SK-MEL-5 (cell line): ENCODE measurements at regions not wholly inside any gene's neighbourhood (a gene's known extent, or its start where the extent isn't known, plus 50 kb on each side); places are given as distances from the start of the nearest gene placed in this dataset.

Source experiments
- DNase-seq: peaks from one replicate; pipeline ENCODE4 v3.0.0-alpha.2; 2016; ENCODE audit warnings: low read depth, low spot score
- in situ Hi-C: cut with HindIII; loops from 2 replicates; pipeline ENCODE4 v1.10.0; 2016; ENCODE audit warnings: low sequenced_read_pairs, high pct_unique_total_duplicates, low pct_unique_long_range_greater_than_20kb

DNA sequence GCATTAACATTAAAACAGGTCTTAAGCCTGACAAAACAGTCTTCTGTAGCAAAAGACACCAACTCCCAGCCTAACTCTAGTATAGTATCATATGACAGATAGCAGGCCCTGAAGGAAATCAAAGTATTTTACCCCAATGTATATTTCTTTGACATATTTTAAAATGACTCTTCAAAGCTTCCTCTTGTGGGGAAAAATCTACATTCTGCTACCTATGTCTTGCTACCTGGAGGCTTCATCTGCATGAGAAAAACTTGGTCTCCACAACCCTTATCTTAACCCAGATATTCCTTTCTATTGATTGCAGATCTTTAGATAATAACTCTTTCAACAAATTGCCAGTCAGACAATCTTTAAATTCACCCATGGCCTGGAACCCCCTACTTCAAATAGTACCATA lies 1620.4 kb downstream of the PCDH7 start:
- no peak for DNase-seq
- in situ Hi-C loops, result no loop called here

DNA sequence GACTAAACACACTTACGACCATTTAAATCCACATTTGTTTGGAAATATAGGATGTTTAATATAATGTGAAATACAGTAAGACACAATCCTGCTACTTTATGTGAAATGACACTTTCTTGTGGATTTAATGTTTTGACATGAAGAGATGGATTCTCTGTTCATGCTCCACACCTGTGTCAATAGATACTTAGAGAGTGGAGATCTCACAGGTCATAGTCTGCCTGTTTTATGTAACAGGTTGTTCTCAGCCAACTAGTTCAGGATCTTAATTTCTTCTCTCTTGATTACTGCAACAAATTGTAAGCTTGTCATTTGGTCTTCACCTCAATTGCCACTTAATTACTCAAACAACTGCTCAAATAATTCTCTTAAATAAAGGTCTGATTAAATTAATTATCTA lies 1621.2 kb downstream of the PCDH7 start:
- in situ Hi-C loops, result no loop called here
- no peak for DNase-seq

DNA sequence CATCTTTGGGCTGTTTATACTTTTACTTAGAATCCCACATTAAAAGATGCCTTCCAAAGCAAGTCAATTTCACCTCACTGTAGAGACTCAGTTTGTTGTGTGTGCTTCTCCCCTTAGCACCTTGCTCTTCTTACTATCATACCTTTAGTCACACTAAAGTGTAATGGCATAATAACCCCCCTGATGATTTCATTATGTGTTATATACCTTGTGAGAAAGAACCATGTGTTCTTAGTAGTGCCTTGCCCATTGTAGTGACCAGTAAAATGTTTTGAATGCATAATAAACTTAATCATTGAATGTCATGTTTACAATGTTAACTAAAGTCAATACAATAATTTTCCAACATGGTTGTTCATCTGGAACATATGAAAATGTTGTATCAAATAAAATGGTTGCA lies 1621.9 kb downstream of the PCDH7 start:
- DNase-seq, result no peak
- in situ Hi-C loops, result no loop called here

DNA sequence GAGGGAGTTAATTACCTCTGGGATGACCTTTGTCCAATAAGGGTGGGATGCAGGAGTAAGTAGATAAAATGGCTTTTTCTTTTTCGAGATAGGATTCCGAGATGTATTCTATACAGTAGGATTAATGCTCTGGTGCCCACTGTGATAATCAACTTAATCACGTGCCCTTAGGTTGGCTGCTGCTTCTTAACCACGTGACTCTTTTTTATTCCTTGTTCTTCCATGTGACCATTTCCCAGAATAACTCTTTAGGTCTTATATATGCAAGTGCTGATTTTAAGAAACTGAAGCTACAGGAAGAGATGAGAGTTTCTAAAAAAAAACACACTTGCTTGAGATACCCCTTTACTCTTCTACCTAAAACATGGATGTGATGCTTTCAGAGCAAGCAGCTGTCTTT lies 1628.9 kb downstream of the PCDH7 start:
- in situ Hi-C loops, result no loop called here
- DNase-seq, result no peak

DNA sequence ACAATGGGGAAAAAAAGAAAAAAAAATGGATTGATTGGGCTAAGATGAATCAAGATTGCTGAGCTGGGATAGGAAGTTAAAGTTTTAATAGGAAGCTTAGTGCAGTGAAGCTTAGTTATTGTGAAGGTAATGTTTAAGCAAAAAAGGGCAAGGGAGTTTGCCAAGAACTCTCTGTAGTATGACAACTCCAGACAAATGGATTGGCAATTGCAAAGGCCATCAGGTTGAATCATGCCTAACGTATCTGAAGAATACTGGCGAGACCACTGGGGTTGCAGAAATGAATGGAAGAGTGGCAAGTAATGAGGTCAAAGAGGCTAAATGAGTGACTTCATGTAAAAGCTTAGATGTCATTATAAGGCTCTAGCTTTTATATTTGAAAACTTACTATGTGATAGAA lies 1654.0 kb downstream of the PCDH7 start:
- in situ Hi-C loops, result no loop called here

DNA sequence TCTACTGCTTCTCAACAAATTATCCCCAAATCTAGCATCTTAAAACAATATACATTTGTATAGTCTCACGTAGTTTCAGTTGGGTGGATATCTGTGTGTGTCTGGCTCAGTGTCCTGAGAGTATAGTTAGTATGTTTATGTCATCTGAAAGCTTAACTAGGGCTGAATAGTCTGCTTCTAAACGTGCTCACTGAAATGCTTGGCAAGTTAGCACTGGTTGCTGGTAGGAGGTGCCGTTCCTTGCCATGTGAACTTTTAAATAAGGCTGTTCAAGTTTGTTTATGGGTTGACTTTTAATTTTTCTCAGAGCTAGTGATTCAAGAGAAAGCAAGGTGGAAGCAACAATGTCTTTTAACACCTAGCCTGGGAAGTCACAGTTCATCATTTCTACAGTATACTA lies 1673.6 kb downstream of the PCDH7 start:
- DNase-seq, result no peak
- in situ Hi-C loops, result no loop called here

More for the DNA sequence above, 1654.0 kb downstream of the PCDH7 start:
- DNase-seq, result no peak

DNA sequence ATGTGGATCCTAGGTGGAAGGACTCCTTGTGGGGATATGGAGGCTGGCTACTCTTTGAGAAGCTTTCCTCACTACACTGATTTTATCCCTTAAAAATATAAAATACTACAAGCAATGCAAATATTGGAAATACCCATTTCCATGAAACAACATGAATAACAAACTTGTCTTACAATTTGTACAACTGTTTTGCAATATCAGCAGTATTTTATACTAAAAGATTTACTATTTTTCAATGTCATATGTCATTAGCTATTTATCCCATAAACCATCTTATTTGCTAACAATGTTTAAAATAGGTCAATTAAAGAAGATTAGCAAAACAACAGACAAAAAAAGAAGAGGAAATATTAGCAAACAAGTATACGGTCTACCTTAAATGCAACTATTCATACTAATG lies 1674.1 kb downstream of the PCDH7 start:
- in situ Hi-C loops, result no loop called here

DNA sequence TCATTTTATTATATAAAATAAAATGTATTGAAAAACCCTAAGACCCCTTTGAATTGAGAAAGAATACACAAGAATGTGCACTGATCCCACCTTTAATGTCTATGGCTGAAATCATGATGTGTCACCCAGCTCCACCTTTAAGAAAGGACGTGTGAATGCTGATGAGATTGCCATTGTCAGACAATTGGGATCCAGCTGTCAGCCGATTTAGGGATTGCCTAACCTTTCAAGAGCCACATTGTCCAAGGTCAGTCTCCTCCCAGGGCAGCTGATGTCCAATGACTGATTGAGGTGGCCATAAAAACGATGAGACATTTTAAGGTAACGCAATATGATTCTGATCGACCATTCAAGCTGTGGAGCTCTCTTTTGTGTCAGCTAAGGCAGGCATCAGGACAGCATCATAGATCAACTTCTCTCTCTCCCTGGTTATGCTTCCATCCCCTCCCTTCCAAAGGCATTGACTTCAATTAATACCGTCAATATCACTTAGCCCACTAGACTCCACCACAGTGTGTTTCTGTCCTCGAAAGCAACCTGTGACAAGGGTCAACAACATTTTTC lies 1676.4 kb downstream of the PCDH7 start:
- DNase-seq, result no peak
- in situ Hi-C loops, result no loop called here

More for the DNA sequence above, 1674.1 kb downstream of the PCDH7 start:
- DNase-seq, result no peak

DNA sequence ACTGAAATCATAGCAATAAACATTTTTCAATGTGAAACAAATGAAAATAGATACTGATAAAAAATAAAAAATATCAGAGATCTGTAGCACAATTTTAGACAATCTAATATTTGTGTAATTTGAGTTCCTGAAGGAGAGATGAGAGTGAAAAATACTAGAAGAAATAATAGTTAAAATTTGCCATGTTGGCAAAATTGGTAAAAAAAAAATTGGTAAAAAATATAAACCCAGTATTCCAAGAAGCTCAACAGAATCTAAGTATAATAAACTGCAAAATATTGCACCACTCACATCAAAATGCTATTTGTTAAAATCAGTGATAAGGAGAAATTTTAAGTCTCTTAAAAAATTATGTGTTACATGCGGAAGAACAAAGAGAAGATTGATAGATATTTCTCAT lies 1680.7 kb downstream of the PCDH7 start:
- in situ Hi-C loops, result no loop called here
- no peak for DNase-seq

DNA sequence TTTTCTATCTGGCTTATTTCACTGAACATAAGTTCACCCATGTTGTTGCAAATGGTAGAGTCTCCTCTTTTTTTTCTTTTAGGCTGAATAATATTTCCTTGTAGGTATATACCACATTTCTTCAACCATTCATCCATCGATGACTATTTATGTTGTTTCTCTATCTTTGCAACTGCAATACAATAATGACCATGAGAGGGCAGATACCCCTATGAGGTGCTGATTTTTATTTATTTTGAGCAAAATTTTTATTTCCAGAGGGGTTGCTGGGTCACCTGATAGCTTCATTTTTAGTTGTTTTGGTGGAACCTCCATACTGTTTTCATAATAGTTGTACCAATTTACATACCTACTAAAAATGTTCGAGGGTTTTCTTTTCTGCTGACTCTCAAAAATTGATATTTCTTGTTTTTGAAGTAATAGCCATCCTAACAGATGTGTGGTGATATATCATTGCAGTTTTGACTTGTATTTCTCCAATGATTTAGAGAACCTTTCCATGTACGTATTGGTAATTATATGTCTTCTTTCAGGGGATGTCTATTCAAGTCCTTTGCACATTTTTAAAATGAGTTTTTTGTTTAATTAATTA lies 1697.0 kb downstream of the PCDH7 start:
- in situ Hi-C loops, result no loop called here

DNA sequence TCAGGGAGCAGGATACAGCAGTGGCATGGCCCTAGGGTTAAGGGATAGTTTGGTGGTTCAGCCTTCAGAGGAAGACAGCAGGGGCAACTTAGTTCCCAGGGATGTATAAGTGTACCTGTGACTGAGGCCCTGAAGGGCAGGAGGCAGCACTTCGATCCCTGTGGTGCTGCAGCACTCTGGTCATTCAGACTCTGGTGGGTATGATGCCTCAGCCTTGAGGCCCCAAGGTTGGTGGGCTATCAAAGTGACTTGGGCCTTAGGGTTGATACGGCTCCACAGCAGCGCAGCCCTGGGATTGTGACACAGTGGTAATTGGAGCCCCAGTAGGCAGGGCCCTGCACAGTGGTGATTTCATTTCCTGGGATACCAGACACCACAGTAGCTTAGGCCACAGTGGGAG lies 1703.1 kb downstream of the PCDH7 start:
- no peak for DNase-seq
- in situ Hi-C loops, result no loop called here

More for the DNA sequence above, 1697.0 kb downstream of the PCDH7 start:
- peak; percentile 4 for DNase-seq

DNA sequence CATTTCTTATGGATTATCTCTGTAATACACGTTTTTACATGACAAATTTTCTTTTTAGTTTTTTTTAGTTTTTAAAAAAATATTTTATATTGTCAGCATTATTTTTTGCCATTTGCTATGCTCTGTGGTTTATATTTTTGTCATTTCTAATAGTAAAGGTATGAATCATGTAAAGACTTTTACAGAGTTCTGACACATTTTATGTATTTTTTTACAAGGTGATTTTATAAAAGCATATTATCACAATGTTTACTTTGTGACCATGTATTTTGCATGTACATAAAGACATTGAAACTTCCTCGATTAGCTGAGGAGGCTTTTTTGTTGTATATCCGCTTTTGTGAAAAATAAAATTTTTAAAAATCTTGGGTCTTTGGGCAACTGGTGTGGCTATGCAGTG lies 1705.1 kb downstream of the PCDH7 start:
- in situ Hi-C loops, result no loop called here
- no peak for DNase-seq

DNA sequence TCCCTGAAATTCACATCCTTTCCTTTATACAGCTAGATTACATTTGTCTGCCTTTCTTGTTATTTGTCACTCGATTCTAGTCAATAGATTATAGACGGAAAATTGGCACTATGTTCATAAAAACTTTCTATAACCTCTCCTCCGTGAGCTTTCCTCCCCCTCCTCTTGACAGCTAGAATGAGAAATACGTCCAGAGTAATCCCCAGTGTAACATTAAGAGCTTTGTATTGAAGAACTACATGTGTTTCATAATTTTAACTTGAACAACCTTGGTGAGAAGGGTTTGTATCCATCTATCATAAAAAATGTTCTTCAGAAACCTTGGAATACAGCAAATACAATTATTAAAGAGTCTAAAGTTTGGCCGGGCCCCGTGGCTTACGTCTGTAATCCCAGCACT lies 1707.4 kb downstream of the PCDH7 start:
- DNase-seq, result no peak
- in situ Hi-C loops, result no loop called here

DNA sequence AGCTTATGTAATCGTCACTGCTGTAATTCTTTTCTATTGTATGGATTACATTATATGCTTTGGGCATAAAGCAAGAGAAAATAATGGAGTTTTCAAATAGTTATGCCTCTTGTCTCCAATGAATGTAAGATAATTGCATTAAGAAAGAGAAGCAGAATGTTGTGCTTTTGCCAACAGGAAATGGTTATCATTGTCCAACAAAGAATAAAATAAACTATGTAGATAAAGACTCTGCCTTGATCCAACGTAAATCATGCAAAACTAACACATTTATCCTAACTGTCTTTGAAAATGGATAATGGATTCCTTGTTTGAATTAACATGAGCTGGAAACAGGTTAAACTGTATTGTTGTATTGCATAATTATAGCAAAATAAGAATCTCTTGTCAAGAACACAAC lies 1709.0 kb downstream of the PCDH7 start:
- in situ Hi-C loops, result no loop called here
- no peak for DNase-seq

DNA sequence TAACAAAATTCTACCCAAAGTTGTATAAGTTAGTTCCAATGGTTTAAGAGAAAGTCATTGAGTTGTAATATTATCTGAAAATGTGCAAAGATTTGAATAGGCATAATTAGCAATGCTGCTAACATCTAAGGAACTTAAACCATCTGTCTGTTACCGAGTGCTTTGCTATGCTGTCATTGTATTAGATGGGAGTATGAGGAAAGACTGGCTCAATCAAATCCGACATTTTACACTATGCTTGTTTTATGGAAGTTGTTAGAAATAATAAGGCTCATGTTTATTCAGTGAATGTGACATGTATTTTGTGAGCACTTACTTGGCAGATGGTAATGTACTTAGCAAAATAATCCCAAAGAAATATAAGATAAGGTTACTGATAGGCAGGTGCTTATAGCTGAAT lies 1715.1 kb downstream of the PCDH7 start:
- DNase-seq, result no peak

DNA sequence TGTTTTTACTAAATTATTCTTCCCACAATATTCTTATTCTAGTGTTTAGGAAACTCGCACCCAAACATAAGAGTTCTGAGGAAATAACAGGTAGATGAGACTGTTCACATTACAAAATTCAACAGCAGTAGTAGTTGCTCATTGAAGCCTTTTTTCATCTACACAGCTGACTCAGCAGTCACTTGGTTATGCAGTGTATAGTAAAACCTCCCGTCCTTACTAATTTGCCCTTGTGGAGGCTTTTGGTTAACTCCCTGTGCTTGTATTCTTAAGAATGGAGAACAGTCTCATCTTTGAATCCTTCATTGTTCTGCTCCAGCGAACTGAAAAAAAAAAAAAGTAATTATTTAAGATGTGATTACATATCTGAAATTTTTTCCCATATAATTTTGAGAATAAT lies 1716.6 kb downstream of the PCDH7 start:
- in situ Hi-C loops, result no loop called here
- no peak for DNase-seq

More for the DNA sequence above, 1715.1 kb downstream of the PCDH7 start:
- in situ Hi-C loops, result no loop called here

DNA sequence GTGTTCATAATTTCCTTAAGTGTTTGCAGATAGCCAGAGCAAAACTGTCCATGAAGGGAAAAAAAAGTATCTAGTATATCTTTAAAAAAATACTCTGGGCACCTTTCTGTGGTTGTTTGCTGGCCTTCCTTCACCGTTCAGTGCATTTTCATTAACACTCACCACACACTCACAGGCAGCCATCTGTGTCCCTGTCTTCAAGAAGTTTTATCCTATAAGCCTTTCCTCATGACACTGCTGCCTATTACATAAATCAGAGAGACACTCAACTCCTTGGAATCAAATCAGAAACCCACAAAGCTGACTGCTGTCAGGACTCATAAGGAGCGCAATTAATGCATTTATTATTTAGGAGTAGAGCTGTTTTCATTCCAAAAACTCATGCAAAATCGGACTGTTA lies 1720.2 kb downstream of the PCDH7 start:
- no peak for DNase-seq
- in situ Hi-C loops, result no loop called here

DNA sequence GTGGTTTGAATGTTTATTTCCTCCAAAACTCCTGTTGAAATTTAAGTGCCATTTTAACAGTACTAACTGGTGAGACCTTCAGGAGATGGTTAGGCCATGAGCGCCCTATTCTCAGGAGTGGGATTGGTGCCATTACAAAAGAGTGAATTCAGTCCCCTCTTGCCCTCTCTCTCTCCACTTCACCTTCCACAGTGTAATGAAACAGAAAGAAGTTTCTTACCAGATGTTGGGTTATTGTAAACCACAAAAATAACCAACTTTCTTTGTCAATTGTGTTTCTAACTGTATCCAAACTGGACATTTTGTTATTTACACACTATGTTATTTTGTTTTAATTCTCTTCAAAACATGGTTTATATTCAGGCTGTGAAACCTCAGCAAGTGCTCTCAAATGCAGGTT lies 1734.3 kb downstream of the PCDH7 start:
- in situ Hi-C loops, result no loop called here
- DNase-seq, result no peak

DNA sequence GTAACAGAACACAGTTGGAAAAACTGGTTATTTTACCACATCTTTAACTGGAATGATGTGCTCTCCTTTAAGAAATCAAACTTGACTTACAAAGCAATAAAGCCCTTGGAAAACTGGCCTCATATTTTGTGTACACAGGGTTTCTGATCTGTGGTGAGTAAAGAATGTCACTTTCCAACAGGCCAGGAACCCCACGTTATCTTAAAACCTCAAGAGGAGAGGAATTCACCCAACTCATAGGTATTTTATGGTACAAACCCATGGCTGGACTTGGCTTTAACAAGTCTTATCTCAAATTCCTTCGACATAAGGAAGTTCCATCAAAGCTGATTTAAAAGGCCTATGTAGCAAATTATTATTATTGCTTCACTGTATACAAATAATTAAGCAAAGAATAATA lies 1735.1 kb downstream of the PCDH7 start:
- in situ Hi-C loops, result no loop called here
- DNase-seq, result no peak

DNA sequence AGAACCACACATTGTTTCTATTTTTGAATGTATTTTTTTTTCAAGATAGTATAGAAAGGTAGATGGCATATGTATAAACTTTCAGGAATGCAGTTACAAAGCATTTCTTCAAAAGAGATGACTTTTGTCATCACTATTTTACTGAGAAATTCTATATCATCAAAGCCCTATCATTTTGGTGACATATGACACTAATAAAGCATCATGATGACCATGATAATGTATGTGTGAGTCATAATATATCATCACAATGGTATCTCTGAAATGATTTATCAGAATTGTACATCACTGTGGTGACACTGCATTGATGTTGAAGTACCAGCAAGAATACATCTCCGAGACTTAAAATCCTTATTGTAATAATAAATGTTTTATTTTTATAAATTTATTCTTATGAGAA lies 1740.8 kb downstream of the PCDH7 start:
- no peak for DNase-seq
- in situ Hi-C loops, result no loop called here
